KMS-11 (cell line): ENCODE measurements at regions not wholly inside any gene's neighbourhood (a gene's known extent, or its start where the extent isn't known, plus 50 kb on each side); places are given as distances from the start of the nearest gene placed in this dataset.

Experiments
- H2AFZ ChIP-seq: fragments of 200-600 bp; sonication (generic); 2 replicates; pipeline ENCODE4 v1.6.1; 2016; ENCODE audit warnings: antibody characterized with exemption, mixed run types, low read depth
- H3K27ac ChIP-seq: fragments of 200-600 bp; sonication (generic); 2 replicates; pipeline ENCODE4 v1.6.1; 2016; ENCODE audit warnings: mild to moderate bottlenecking, mixed run types
- H3K27me3 ChIP-seq: fragments of 200-600 bp; sonication (generic); 2 replicates; pipeline ENCODE4 v1.6.1; 2017; ENCODE audit warnings: mild to moderate bottlenecking, low read depth, mixed run types, moderate library complexity; ENCODE audit not compliant: insufficient read depth
- H3K36me3 ChIP-seq: fragments of 200-600 bp; sonication (generic); 2 replicates; pipeline ENCODE4 v1.6.1; 2017; ENCODE audit warnings: mild to moderate bottlenecking, mixed run types; ENCODE audit not compliant: insufficient read depth
- H3K4me1 ChIP-seq: fragments of 200-600 bp; sonication (generic); 2 replicates; pipeline ENCODE4 v1.6.1; 2016; ENCODE audit warnings: mild to moderate bottlenecking, low read depth, mixed run types; ENCODE audit not compliant: poor library complexity, severe bottlenecking
- H3K4me2 ChIP-seq: fragments of 200-600 bp; sonication (generic); 2 replicates; pipeline ENCODE4 v1.7.0; 2016; ENCODE audit warnings: mild to moderate bottlenecking, mixed run types
- H3K4me3 ChIP-seq: fragments of 200-600 bp; sonication (generic); IDR thresholded peaks from 2 replicates; pipeline ENCODE4 v1.6.1; 2017; ENCODE audit warnings: low read depth, low read length, mixed read lengths; ENCODE audit not compliant: insufficient read depth
- H3K79me2 ChIP-seq: fragments of 200-600 bp; sonication (generic); 2 replicates; pipeline ENCODE4 v1.6.1; 2016; ENCODE audit warnings: low read depth, mixed run types; ENCODE audit not compliant: insufficient read depth
- H3K9ac ChIP-seq: fragments of 200-600 bp; sonication (generic); 2 replicates; pipeline ENCODE4 v1.6.1; 2016; ENCODE audit warnings: mild to moderate bottlenecking, mixed run types
- H4K20me1 ChIP-seq: fragments of 200-600 bp; sonication (generic); 2 replicates; pipeline ENCODE4 v1.6.1; 2016; ENCODE audit warnings: mild to moderate bottlenecking, mixed run types; ENCODE audit not compliant: insufficient read depth
- CTCF ChIP-seq: fragments of 200-600 bp; sonication (generic); conservative IDR thresholded peaks from 2 replicates; pipeline ENCODE4 v1.6.1; 2017; ENCODE audit warnings: low read depth, mild to moderate bottlenecking, antibody characterized with exemption, low read length, moderate library complexity, mixed read lengths

- H3K4me2 ChIP-seq = no peak overlapping the region
- no peaks in the 10 kb centered on the region for H3K36me3 ChIP-seq
- no peak overlapping the region for H3K9ac ChIP-seq
- no peaks in the 10 kb centered on the region for H3K27me3 ChIP-seq
- H4K20me1 ChIP-seq = no peaks in the 10 kb centered on the region
- H2AFZ ChIP-seq = no peak overlapping the region
- TF ChIP-seq CTCF = no peak
- no peaks in the 10 kb centered on the region for H3K4me1 ChIP-seq
- no peak overlapping the region for H3K4me3 ChIP-seq
- no peaks in the 10 kb centered on the region for H3K79me2 ChIP-seq
- no peak overlapping the region for H3K27ac ChIP-seq
These were observed 178.4 kb downstream of the HERPUD2 start for GRCh38 chr7:35516498-35516897.

GRCh38 chr7:35513828-35514227 is 181.1 kb downstream of the HERPUD2 start:
- H2AFZ ChIP-seq = no peak overlapping the region
- H3K9ac ChIP-seq = no peak overlapping the region
- H3K27me3 ChIP-seq = no peaks in the 10 kb centered on the region
- no peaks in the 10 kb centered on the region for H3K4me1 ChIP-seq
- H4K20me1 ChIP-seq = no peaks in the 10 kb centered on the region
- no peaks in the 10 kb centered on the region for H3K36me3 ChIP-seq
- no peak overlapping the region for H3K4me2 ChIP-seq
- H3K27ac ChIP-seq = no peak overlapping the region
- H3K4me3 ChIP-seq = no peak overlapping the region
- no peaks in the 10 kb centered on the region for H3K79me2 ChIP-seq
- no peak for TF ChIP-seq CTCF

- Histone ChIP-seq H4K20me1 (no peaks in the 10 kb centered on the region), H3K27me3 (no peaks in the 10 kb centered on the region), H3K27ac (no peak overlapping the region), H3K9ac (no peak overlapping the region), H3K79me2 (no peaks in the 10 kb centered on the region), H3K36me3 (no peaks in the 10 kb centered on the region), H3K4me2 (no peak overlapping the region), H3K4me3 (no peak overlapping the region), H2AFZ (no peak overlapping the region), H3K4me1 (no peaks in the 10 kb centered on the region)
- no peak for TF ChIP-seq CTCF
These were observed 181.7 kb downstream of the HERPUD2 start for GRCh38 chr7:35513195-35513594.

GRCh38 chr7:35512716-35513115 is 182.2 kb downstream of the HERPUD2 start:
- no peak for TF ChIP-seq CTCF
- Histone ChIP-seq H2AFZ (no peak overlapping the region), H3K27ac (no peak overlapping the region), H3K4me3 (no peak overlapping the region), H3K79me2 (no peaks in the 10 kb centered on the region), H4K20me1 (no peaks in the 10 kb centered on the region), H3K4me2 (no peak overlapping the region), H3K36me3 (no peaks in the 10 kb centered on the region), H3K27me3 (no peaks in the 10 kb centered on the region), H3K4me1 (no peaks in the 10 kb centered on the region), H3K9ac (no peak overlapping the region)
